ENCODE measurements at regions not wholly inside any gene's neighbourhood (a gene's known extent, or its start where the extent isn't known, plus 50 kb on each side); places are given as distances from the start of the nearest gene placed in this dataset.

DNA sequence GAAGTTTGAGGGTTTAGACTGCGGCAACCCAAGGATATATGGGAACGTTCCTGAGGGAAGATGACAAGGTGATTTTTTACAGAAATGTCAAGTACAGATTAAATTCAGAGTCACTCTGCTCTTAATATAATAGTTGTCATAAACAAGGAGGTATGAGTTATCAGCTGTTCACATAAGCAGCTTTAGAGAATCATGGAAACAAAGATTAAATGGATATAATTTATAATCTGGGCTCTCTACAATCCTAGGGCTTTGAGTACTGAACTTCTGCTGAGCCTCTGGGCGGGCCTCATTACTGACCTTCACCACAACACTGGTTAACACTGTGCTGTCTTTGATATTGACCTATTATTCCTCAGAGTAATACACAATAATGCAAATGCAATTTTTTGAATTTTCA, 577.8 kb downstream of the RPS29 start:
- H3K27me3 ChIP-seq (ENCODE audit: insufficient read depth, low read length) = no peaks in the 10 kb centered on the region
- no peak overlapping the region for H2AFZ ChIP-seq (ENCODE audit: low read depth, low read length, poor library complexity, severe bottlenecking)
- no peaks in the 10 kb centered on the region for H3K36me3 ChIP-seq (ENCODE audit: control insufficient read depth in 1 of 2, insufficient read depth in 2 of 2, low read length in 2 of 2)
- intact Hi-C loops (cut with micrococcal nuclease) = no loop called here
- H3K27ac ChIP-seq (ENCODE audit: low read depth, low read length) = no peak overlapping the region
- H3K9me3 ChIP-seq (ENCODE audit: control insufficient read depth in 1 of 2, insufficient read depth in 1 of 2, low read depth in 1 of 2, low read length in 2 of 2) = no peaks in the 10 kb centered on the region
- no peaks in the 10 kb centered on the region for H4K20me1 ChIP-seq (ENCODE audit: insufficient read depth)
- H3K4me3 ChIP-seq (replicated peaks in 1 of 2; ENCODE audit: low read depth in 1 of 2, low read length in 2 of 2) = no peak overlapping the region
- ChIA-PET CTCF (no interaction called here), POLR2A (no interaction called here), RAD21 (ENCODE audit: low non-redundant PET in 1 of 2, low total read pairs in 2 of 2, uncharacterized antibody in 2 of 2, unreplicated experiment in 2 of 2) (no interaction called here)
- H3K9ac ChIP-seq (ENCODE audit: low read length) = no peak overlapping the region
- H3K4me2 ChIP-seq (ENCODE audit: low read length) = no peak overlapping the region
- BruUV-seq (replicated peaks) = no TSS peak
- no peaks in the 10 kb centered on the region for H3K9me2 ChIP-seq (ENCODE audit: insufficient read depth)
- TF ChIP-seq SRF (IDR thresholded peaks at IDR 0.05; ENCODE audit: low read depth) = no peak
- TF ChIP-seq FOSL1 (IDR thresholded peaks at IDR 0.05; ENCODE audit: low read depth) = no peak
- no peak for TF ChIP-seq CBX3 (IDR thresholded peaks at IDR 0.05; ENCODE audit: low read depth)
- TF ChIP-seq, protein P1, sequence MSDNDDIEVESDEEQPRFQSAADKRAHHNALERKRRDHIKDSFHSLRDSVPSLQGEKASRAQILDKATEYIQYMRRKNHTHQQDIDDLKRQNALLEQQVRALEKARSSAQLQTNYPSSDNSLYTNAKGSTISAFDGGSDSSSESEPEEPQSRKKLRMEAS (IDR thresholded peaks at IDR 0.05) = no peak
- TF ChIP-seq ZFX (IDR thresholded peaks at IDR 0.05) = no peak
- ATAC-seq = no peak
- H3K79me2 ChIP-seq (ENCODE audit: insufficient read depth, low read length) = no peaks in the 10 kb centered on the region
- no peaks in the 10 kb centered on the region for H3K4me1 ChIP-seq (ENCODE audit: control insufficient read depth in 1 of 2, insufficient read depth in 2 of 2, low read length in 2 of 2)
- no peak for DNase-seq (ENCODE audit: low read depth, low spot score)

DNA sequence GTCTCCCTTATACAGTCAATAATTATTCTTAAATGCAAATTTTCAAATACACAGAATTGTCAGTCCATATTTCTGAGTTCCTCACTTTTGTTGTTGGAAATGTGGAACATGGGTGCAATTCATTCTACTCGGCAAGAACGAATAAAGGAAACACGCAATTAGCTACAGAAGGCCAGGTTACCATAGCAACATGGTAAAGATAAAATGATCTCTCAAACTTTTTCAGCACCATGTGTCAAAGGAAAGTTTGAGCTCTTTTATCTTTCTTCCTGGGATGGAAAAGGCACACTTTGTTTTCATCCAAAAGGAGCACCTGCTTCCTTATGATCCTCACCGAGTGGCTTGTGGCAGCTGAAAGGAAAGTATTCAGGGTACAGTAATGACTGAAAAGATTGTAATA, 595.0 kb downstream of the RPS29 start:
- no peak overlapping the region for H3K27ac ChIP-seq (ENCODE audit: low read depth, low read length)
- no peak for ATAC-seq
- intact Hi-C loops (cut with micrococcal nuclease) = no loop called here
- H3K4me1 ChIP-seq (ENCODE audit: control insufficient read depth in 1 of 2, insufficient read depth in 2 of 2, low read length in 2 of 2) = no peaks in the 10 kb centered on the region
- no peaks in the 10 kb centered on the region for H3K27me3 ChIP-seq (ENCODE audit: insufficient read depth, low read length)
- TF ChIP-seq EZH2 (IDR thresholded peaks at IDR 0.05) (no peak), EGR1 (IDR thresholded peaks at IDR 0.05; ENCODE audit: low read depth) (no peak), POLR2AphosphoS5 (IDR thresholded peaks at IDR 0.05; ENCODE audit: low read depth, low read length) (no peak), CEBPB (IDR thresholded peaks at IDR 0.05; ENCODE audit: low read depth) (no peak), SP1 (IDR thresholded peaks at IDR 0.05; ENCODE audit: low read depth) (no peak), JUND (IDR thresholded peaks at IDR 0.05) (no peak), RAD21 (IDR thresholded peaks at IDR 0.05; ENCODE audit: low read depth) (no peak)
- TF ChIP-seq, protein P2, sequence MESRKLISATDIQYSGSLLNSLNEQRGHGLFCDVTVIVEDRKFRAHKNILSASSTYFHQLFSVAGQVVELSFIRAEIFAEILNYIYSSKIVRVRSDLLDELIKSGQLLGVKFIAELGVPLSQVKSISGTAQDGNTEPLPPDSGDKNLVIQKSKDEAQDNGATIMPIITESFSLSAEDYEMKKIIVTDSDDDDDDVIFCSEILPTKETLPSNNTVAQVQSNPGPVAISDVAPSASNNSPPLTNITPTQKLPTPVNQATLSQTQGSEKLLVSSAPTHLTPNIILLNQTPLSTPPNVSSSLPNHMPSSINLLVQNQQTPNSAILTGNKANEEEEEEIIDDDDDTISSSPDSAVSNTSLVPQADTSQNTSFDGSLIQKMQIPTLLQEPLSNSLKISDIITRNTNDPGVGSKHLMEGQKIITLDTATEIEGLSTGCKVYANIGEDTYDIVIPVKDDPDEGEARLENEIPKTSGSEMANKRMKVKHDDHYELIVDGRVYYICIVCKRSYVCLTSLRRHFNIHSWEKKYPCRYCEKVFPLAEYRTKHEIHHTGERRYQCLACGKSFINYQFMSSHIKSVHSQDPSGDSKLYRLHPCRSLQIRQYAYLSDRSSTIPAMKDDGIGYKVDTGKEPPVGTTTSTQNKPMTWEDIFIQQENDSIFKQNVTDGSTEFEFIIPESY (IDR thresholded peaks at IDR 0.05; ENCODE audit: extremely low read depth, insufficient replicate concordance, low read length) = no peak
- no peak overlapping the region for H3K4me3 ChIP-seq (replicated peaks in 1 of 2; ENCODE audit: low read depth in 1 of 2, low read length in 2 of 2)
- no peaks in the 10 kb centered on the region for H3K9me2 ChIP-seq (ENCODE audit: insufficient read depth)
- H2AFZ ChIP-seq (ENCODE audit: low read depth, low read length, poor library complexity, severe bottlenecking) = no peak overlapping the region
- DNase-seq (ENCODE audit: low read depth, low spot score) = no peak
- ChIA-PET RAD21 (ENCODE audit: low non-redundant PET in 1 of 2, low total read pairs in 2 of 2, uncharacterized antibody in 2 of 2, unreplicated experiment in 2 of 2) (no interaction called here), POLR2A (no interaction called here), CTCF (no interaction called here)
- no peak overlapping the region for H3K4me2 ChIP-seq (ENCODE audit: low read length)
- H3K36me3 ChIP-seq (ENCODE audit: control insufficient read depth in 1 of 2, insufficient read depth in 2 of 2, low read length in 2 of 2) = no peaks in the 10 kb centered on the region
- no peaks in the 10 kb centered on the region; the same call in 1 of the 2 replicates for H4K20me1 ChIP-seq (ENCODE audit: insufficient read depth)
- BruUV-seq (replicated peaks) = no TSS peak
- no peaks in the 10 kb centered on the region for H3K79me2 ChIP-seq (ENCODE audit: insufficient read depth, low read length)
- H3K9me3 ChIP-seq (ENCODE audit: control insufficient read depth in 1 of 2, insufficient read depth in 1 of 2, low read depth in 1 of 2, low read length in 2 of 2) = no peaks in the 10 kb centered on the region
- no peak overlapping the region for H3K9ac ChIP-seq (ENCODE audit: low read length)
